ENCODE measurements at regions not wholly inside any gene's neighbourhood (a gene's known extent, or its start where the extent isn't known, plus 50 kb on each side); places are given as distances from the start of the nearest gene placed in this dataset.
A peak's percentile ranks its signal among the peaks of the same experiment; 100 is the strongest.

DNA sequence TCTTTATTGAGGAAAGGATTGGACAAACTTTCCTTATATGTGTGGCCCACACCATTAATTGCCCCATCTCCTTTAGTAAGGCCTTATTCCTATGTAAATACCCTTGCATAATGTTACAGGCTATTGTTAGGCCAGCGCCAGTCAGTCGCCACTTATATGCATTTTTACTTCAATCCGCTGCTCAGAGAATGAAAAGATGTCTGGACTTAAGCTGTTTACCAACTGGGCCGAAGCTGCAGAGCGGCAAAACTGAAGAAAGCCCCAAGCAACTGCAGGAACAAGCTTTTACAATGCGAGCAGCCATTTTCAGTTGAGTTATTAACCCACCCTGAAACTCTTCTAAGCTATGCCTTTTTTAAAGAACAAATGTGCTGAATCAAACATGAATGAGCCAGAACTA, 92.1 kb upstream of the OTX2 start:
- no peak for DNase-seq

DNA sequence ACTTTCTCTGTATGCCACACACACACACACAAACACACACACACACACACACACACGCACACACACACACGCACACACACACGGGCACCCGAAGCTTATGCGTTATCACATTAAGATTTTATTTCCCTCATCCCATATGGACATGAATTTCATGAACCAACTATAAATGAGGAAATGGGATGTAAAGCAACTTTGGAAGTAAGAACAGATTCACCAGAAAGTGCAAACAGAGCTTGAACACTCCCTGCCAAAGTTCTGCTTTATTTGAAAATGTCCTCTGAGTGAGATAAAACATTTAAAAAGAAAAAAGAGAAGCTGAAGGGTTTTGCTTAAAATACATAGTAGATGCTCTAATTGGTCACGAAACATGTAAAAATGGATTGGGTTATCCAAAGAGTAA, 90.4 kb upstream of the OTX2 start:
- no peak for DNase-seq

DNA sequence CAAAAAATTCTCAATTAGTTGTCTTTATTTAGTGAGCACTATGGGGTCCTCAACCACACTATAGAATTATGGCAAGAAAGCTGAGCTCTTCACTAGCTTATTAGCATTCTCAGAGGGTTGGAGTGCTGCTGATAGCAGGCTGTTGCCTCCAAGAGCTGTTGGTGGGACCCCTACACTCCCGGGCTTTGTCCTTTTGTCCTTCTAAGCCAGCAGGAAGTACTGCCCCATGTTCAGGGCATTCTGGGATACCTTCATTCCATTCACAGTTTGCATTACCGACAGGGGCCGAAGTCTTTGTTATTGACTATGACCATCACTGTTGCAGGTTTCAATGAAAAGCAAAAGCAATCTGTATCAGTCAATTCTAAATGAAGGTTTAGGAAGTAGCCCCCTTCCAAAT, 89.5 kb upstream of the OTX2 start:
- no peak for DNase-seq

DNA sequence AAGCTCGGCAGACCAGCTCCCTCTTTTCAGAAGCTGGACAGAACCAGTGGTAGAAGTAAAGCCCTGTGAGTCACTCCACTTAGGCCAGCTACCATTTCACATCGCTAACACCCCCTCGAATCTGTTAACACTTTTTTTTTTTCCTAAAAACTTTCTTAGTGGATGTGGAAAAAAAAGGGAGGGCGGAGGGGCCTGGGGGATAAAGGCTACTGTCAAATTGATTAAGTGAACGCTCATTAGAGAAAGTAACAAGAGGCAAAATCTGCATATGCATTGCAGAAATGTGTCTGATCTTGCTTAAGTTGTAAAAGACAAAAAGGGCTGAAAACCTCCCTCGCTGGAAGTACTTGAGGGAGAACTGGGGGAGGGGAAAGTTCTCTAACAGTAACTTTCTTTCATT, 86.6 kb upstream of the OTX2 start:
- DNase-seq = no peak

DNA sequence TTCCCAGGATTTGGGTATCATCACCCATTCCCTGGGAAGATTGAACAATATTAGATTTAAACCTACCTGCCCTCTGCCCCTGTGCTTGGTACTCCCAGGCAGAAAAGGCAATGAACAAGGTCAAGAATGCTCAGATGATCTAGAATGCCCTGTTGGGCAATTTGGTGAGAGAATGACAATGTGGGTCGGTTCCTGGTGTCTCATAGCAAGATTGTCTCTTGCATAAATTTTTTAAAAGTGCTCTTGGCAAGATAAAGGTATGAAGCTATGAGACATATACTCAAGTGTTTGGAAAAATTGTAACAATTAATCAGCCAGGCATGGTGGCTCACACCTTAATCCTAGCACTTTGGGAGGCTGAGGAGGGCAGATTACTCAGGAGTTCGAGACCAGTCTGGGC, 86.0 kb upstream of the OTX2 start:
- no peak for DNase-seq

DNA sequence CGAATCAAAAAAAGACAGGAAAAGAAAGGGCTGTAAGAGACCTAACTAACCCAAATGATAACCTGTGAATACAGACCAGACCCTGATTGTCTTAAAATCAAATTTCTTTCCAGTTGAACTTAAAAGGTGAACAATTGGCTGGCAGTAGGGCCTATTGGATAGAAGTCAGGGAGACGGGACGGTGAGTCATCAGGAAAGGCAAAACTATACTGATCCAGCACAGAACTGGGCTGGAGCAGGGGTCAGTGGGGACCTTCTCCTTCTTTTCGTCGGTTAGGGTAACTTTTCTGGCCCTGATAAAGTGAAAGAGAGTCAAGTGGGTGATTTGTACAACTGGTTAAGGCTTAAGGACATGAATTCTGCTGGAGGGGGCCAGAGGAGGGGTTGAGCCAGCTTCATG, 84.9 kb upstream of the OTX2 start:
- no peak for DNase-seq

DNA sequence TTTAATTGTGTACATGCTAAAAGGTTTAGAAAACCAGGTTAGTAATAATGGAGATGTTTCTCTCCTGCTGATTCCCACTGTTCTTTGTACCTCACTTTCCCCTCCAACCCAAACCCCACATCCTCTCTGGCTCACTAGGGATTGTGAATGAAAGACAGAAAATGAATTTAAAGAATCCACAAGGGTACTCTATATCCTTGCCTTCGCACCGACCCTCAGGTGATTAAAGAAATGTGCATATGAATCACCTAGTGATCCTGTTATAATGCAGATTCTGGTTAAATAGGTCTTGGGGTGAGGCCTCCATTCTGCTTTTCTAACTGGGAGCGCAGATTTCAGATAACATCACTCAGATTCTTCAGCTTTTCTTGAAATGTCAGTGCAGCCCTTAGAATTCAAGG, 84.3 kb upstream of the OTX2 start:
- no peak for DNase-seq

DNA sequence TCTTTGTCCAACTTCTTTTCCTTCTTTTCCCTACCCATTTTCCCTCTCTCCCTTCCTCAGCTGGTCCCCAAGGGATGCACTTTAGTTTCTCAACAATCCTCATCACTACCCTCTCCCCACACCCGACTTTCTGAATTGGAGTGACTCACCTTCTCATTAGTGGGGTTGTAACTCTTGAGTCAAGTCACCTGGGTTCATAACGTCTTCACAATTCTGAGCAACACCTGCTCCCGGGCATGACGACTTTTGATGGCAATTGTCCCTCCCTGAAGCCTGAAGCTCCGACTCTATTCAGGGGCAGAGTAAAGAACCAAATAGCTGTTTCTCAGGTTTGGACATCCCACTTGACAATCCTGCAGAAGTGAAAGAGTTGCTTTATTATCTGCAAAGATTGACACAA, 82.7 kb upstream of the OTX2 start:
- DNase-seq = no peak

DNA sequence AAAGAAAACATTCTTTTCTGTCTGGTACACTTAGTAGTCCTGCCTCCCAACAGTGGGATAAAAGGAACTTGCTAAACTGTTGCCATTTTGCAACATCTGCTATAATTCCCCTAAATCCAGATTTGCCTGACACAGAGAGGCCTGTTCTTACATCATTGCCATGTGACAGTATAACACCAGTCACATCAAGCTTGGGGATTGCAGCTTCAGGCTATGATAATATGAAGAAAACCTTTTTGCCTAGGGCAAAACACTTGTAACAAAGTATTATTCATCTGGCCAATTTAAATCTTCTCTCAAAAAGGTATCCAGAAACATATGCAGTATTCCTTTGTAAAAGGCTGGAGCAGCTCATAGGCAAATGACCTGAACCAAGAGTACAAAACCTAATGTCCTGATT, 80.9 kb upstream of the OTX2 start:
- no peak for DNase-seq

DNA sequence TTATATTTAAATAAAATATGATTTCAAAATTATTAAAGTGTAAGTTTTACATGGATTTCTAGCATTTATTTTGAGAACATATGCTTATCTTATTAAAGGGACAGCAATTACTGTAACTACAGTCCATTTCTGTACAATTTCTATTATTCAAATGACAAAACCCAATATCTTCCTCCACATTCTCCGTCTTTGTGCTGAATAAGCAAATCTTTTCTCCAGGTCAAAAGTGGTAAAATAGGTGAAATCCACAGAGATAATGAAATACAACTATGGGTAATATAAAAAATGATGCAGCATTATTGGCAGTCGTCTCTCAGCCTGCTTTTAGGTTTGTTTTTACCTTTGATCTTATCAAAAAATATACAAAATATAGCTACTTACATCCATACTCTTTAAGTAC, 79.4 kb upstream of the OTX2 start:
- no peak for DNase-seq

DNA sequence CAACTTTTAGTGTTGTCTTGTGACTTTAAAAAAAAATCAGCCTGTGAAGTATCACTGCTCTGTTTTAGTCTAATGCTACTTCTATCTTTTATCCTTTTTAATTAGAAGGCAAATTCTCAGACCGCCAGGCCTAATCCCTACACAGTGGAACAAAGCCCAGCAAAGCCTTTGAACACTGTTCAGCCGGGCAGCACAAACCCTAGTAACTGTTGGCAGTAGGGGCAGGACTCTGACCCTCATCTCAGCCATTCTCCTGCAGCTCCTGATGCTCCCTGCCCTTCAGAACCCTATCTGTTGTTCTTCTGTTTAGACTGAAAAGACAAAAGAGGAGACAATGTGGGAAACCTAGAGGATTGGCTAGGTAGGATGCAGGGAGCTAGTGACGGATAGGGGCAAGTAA, 78.0 kb upstream of the OTX2 start:
- DNase-seq = no peak

DNA sequence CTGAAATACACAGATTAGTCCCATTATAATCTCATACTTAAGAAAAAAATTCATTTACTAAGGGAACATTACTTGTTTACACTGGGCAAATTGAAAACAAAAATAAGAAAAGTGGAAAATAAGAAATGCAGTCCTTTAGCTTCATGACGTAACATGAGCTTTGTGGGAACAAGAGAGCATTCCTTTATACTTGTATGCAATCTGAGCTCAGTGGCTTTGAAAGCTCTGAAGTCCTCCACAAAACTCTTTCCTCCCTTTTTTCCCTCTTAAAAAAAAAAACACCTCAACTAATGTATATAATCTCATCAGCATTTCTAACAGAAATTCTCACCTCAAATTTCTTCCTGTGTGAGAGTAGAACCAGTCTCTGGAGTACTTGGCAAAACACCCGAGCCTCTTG, 76.9 kb upstream of the OTX2 start:
- DNase-seq = no peak

DNA sequence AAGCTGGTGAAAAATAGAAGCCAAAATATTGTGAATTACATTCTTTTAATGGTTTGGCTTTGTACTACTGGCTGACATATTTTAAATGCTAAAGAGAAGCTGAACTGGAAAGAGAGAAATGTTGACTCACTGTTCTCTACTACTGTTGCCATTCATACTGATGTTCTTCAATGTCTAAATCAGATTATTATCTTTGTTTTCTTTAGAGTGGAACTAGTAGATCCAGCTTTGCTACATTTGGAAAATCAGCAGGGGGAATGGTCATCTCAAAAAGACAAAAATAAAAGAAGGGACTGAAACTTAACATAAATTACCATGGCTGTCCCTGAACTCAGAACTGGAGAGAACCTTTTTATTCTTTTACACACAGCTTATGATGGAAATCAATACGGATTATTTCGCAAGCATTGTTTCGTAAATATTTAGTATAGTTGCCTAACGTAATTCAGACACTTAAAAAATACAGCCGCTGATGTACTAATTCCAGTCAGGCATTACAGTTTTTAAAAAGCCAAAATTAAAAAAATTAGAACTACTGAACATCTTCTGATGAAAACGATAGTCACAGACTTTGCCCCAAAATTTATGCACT, 76.3 kb upstream of the OTX2 start:
- no peak for DNase-seq

DNA sequence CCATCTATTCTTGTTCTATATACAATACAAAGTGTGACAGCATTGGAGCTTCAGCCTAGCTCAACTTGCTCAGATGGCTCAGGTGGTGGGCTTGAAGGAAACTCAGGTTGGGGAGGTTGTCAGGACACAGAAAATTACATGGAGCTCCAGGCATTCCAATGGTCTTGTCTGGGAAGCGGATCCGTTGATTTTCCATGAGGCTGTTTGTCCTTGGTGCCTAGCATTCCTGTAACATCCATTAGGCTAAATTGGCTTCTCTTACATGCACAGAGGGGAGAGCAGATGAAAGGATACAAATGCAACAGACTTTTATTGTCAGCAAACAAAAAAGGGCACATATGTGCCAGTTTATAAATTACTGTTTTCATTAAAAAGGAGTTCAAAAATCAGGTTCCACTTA, 75.5 kb upstream of the OTX2 start:
- DNase-seq = no peak

DNA sequence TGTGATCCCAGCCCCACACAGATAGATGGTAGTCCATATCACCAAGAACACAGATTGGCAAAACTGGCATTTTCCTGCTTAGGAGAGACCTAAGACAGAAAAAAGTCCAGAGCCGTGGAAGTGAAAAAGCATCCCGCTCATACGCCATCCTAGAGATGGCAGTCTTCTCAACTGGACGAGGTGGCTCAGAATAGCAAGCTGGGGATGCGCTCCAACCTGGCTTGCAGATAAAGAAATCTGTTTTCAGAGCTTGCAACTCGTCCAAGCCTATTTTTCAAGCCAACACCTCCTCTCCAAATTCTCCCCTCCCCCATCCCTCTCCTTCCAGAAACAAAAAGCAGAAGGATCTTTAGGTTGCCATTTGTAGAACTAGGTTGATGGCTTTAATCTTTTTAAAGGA, 74.3 kb upstream of the OTX2 start:
- no peak for DNase-seq

DNA sequence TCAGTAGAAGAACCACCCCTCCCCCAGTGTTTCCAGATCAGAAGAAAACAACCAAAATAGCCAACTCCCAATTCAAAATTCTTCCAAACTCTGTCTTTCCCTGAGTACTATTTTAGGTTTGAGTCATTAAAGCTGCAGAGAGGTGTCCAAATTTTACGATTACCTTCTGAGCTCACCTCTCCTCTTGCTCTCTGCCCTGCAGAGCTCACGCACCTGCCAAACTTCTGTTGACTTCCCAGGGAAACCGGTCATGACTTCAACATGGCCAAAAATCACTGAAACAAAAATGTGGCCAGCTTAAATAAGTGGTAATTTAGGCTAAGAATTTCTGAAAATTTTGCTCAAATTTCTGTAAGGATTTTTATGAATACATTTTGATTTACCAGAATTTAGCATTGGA, 70.9 kb upstream of the OTX2 start:
- no peak for DNase-seq

DNA sequence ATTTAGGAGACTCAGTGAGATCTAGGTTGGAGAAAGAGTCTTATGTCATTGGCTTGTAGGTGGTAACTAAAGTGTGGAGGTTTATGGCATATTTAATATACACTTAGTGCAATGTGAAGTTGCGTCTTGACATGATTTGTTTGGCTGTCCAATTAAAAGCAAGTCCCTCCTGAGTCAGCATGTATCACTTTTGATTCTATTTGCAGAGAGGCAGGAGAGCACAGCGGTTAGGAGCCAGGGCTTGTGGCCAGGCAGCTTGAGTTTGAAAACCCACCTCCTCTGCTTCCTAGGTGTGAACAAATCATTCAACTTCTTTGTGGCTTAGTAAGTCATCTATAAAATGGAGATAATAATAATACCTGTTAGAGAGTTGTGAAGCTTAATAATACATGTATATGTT, 68.5 kb upstream of the OTX2 start:
- no peak for DNase-seq

DNA sequence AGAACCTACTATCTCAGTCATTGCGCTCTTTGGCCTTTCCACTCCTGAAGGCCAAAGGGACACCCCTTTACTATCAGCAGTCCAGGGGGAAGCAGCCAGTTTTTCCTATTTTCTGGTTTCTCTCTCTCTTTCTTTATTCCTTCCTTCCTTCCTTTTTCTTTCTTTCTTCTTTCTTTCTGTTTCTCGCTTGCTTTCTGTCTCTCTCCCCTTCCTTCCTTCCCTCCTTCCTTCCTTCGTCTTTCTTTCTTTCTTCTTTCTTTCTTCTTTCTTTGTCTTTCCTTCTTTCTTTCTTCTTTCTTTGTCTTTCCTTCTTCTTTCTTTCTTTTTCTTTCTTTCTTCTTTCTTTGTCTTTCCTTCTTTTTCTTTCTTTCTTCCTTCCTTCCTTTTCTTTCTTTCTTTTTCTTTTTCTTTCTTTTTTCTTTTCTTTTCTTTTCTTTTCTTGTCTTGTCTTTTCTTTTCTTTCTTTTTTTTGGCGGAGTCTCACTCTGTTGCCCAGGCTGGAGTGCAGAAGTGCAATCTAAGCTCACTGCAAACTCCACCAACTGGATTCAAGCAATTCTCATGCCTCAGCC, 64.9 kb upstream of the OTX2 start:
- no peak for DNase-seq

DNA sequence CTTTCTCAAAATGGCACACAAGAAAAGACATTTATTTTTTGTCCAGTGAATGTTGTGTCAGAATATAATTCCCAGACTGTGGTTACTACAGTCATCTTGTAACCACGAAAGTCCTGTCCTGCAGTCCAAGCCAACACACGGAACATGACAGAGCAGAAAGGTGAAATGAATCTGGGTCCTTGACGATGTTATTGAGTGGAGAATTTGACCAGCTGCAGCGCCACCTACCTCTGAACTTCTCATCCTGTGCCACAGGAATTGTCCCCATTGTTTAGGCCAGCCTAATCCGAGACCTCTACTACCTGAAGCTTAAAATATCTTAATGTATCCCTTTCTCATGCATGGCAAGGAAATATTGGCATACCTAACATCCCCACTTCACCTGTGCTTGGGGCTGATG, 64.1 kb upstream of the OTX2 start:
- peak; percentile 23 for DNase-seq

DNA sequence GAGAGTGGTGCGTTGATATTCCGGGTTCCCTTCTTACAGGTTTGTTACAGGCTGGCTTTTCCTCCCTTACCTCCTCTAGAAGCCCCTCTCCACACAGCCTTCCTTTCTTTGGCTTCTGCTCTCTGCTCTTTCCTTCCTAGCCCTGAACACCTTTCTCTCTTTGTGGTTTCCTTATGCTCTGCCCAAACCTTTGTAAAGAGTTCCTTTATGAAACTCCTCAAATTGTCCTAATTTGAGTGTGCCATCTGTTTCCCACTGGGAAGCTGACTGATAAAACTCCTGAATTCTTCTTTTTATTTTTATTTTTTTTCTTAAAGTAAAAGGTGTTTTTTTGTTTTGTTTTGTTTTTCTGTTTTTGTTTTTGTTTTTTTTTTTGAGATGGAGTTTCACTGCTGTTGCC, 60.1 kb upstream of the OTX2 start:
- DNase-seq = no peak

DNA sequence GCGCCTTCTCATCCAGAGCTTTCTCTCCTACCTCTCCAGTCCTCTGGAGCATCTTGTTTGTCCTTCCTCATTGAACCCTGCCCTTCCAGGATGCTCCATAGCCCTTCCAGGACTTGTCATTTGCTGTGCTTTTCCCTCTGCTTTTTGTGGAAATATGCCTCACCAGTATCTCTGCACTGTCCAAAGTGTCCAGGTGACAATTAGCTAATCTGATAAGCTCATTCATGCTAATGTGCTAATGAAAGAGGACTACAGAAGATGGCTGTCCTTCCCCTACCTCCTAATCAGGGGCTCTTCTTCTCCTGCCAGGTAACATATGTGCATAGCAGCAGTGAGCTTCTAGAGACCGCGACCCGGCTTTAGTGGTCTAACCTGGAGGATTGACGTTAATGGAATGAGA, 58.4 kb upstream of the OTX2 start:
- DNase-seq = no peak

DNA sequence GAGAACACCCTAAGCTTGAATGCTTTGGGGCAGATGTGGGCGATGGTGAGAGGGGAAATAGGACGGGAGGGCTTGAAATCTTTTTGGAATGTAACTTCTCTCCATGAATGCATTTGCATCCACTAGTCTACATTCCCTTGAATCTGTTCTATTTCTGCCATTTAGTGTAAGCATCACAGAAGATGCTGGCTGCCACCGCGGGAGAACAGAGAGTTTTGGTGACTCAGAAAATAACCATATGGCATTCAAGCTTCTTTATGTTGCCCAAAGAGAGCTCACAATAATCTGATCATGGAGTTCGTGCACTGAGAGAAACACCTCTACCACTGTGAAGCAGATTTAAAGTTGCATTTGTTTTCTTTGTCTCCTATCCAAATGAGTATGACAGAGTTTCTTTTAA, 52.6 kb upstream of the OTX2 start:
- no peak for DNase-seq

DNA sequence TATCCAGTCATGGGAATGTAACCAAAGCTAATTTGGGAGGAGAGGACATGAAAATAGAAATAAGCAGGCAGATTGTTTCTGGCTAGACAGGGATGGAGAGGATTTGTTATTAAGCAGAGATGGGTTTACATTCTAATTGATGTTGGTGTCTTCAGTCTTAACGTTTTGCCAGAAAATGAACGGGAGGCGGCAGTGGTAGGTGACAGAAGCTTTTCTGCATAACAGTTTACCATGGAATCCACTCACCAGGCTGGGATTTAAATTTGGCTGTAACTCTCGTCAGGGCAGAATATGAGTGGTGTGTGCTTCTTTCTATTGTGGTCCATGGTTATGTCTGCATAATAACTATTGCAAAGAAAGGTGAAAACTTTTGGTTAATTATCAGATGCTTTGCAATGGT, 50.2 kb upstream of the OTX2 start:
- no peak for DNase-seq

Measured in dermis blood vessel endothelial cell (primary cell).